Activated naive CD4-positive, alpha-beta T cell treated with anti-CD3 and anti-CD28 coated beads, Interleukin-2, amount 50 U/mL, for 72 hours (primary cell): ENCODE measurements at regions not wholly inside any gene's neighbourhood (a gene's known extent, or its start where the extent isn't known, plus 50 kb on each side); places are given as distances from the start of the nearest gene placed in this dataset.
"Not testable (repeated sequence)": the region's sequence is repeated elsewhere in the genome, so short reads cannot be mapped to it uniquely, and the experiment has no call there.

ENCODE experiments used
- ATAC-seq, 2 donors: fragments of 150-1000 bp; cut with Tn5 transposase; 2 replicates each; pipeline ENCODE4 v1.10.0; 2021; ENCODE audit warnings: mild to moderate bottlenecking in 2 of 2, moderate library complexity in 2 of 2
- DNase-seq, 2 donors: peaks; one replicate each; pipeline ENCODE4 v3.0.0; 2021 to 2022; ENCODE audit warnings: low spot score in 2 of 2
- H3K27ac Mint-ChIP-seq, 2 donors: one replicate each; pipeline ENCODE4 v1.8.0; 2022; ENCODE audit warnings: mild to moderate bottlenecking in 2 of 2, mixed read lengths in 2 of 2
- H3K36me3 Mint-ChIP-seq, 2 donors: one replicate each; pipeline ENCODE4 v1.8.0; 2022; ENCODE audit warnings: mixed read lengths in 2 of 2
- H3K9me3 Mint-ChIP-seq, 2 donors: one replicate each; pipeline ENCODE4 v1.8.0; 2022; ENCODE audit warnings: mixed read lengths in 2 of 2

DNA sequence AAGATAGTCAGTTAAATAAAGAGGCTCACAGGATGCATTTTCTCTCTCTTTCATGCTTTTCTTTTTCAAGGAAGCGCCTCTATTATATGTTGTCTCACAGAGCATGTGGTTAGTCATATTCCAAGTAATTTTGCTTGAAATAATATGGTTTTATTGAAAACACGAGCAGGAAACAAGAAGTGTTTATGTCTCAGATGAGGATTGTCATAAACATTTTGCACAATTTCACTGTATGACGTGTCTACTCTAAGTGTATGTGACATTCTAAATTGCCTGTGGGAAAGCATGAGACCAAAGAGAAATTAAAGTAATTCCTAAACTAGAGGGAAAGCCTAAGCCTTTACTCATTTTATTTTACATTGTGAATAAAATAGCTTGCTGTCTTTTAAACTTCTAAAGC, 818.6 kb downstream of the EPHA3 start:
- Mint-ChIP-seq H3K27ac (no peak overlapping the region), H3K9me3 (peaks cover 7 to 9% of the 10 kb centered on the region in 2 donors), H3K36me3 (no peaks in the 10 kb centered on the region)
- no peak for DNase-seq
- no peak for ATAC-seq

GRCh38 chr3:89932882-89933281, 825.5 kb downstream of the EPHA3 start:
- DNase-seq: no peak
- ATAC-seq: no peak
- H3K27ac Mint-ChIP-seq: no peak overlapping the region
- peaks cover 3 to 5% of the 10 kb centered on the region in 2 donors for H3K9me3 Mint-ChIP-seq
- no peaks in the 10 kb centered on the region for H3K36me3 Mint-ChIP-seq

DNA sequence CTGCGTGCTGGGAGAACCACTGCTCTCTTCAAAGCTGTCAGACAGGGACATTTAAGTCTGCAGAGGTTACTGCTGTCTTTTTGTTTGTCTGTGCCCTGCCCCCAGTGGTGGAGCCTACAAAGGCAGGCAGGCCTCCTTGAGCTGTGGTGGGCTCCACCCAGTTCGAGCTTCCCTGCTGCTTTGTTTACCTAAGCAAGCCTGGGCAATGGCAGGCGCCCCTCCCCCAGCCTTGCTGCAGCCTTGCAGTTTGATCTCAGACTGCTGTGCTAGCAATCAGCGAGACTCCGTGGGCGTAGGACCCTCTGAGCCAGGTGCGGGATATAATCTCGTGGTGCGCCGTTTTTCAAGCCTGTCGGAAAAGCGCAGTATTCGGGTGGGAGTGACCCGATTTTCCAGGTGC, 837.0 kb downstream of the EPHA3 start:
- H3K9me3 Mint-ChIP-seq: peaks cover 6 to 21% of the 10 kb centered on the region in 2 donors
- DNase-seq, H3K36me3 Mint-ChIP-seq, H3K27ac Mint-ChIP-seq, ATAC-seq: not testable (repeated sequence)

GRCh38 chr3:89946884-89947283, 839.5 kb downstream of the EPHA3 start:
- Mint-ChIP-seq H3K36me3 (peaks cover 0 to 5% of the 10 kb centered on the region in 2 donors), H3K9me3 (peaks cover 7 to 18% of the 10 kb centered on the region in 2 donors), H3K27ac (no peak overlapping the region)
- ATAC-seq: no peak
- DNase-seq: no peak

GRCh38 chr3:89947337-89947954, 840.0 kb downstream of the EPHA3 start:
- no peaks in the 10 kb centered on the region for H3K36me3 Mint-ChIP-seq

DNA sequence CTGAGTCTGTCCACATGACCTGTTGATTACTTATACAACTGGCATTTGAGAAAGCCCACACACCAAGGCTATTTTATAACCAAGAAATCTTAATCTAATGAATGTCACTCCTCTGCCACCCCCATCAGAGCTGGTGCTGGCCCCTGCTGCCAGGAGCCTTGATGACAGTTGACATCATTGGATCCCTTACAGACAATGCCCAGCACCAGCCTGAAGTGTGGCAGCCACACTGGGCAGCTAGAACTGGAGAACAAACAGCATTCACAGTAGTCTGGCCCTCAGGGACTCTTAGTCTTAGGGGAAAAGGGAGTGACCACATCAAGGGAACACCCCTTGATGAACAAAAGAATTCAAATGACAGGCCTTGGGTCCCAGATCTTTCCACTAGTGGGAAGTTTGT, 840.6 kb downstream of the EPHA3 start:
- ATAC-seq: no peak
- H3K36me3 Mint-ChIP-seq: no peaks in the 10 kb centered on the region
- H3K27ac Mint-ChIP-seq: no peak overlapping the region
- peaks cover 4 to 13% of the 10 kb centered on the region in 2 donors for H3K9me3 Mint-ChIP-seq
- DNase-seq: no peak

More at GRCh38 chr3:89947337-89947954, 840.0 kb downstream of the EPHA3 start:
- Mint-ChIP-seq H3K9me3 (peaks cover 4 to 13% of the 10 kb centered on the region in 2 donors), H3K27ac (no peak overlapping the region)
- no peak for ATAC-seq
- no peak for DNase-seq

DNA sequence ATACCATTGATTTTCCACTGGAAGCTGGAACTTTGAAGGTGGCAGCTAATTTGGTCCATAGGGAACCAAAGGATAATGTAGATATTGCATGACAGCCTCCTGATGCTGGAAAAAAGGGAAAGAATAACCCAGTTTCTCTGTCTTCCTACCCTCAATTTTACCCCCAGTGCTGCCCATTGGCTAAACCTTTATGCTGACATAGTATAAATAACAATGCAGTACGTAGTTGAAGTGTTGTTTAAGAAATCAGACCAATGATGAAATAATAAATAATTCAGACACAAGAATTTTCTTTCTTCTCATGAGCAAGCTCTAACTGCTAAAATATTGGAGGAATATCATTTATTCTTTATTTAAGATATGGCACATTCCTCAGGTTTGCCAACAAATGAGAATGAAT, 843.4 kb downstream of the EPHA3 start:
- DNase-seq: no peak
- H3K36me3 Mint-ChIP-seq: no peaks in the 10 kb centered on the region
- peaks cover 4 to 12% of the 10 kb centered on the region in 2 donors for H3K9me3 Mint-ChIP-seq
- no peak overlapping the region for H3K27ac Mint-ChIP-seq
- ATAC-seq: no peak

GRCh38 chr3:89954137-89954536, 846.7 kb downstream of the EPHA3 start:
- ATAC-seq (no peak), DNase-seq (no peak)
- Mint-ChIP-seq H3K36me3 (peaks cover 0 to 5% of the 10 kb centered on the region in 2 donors), H3K27ac (no peak overlapping the region), H3K9me3 (peaks cover 8 to 10% of the 10 kb centered on the region in 2 donors)

DNA sequence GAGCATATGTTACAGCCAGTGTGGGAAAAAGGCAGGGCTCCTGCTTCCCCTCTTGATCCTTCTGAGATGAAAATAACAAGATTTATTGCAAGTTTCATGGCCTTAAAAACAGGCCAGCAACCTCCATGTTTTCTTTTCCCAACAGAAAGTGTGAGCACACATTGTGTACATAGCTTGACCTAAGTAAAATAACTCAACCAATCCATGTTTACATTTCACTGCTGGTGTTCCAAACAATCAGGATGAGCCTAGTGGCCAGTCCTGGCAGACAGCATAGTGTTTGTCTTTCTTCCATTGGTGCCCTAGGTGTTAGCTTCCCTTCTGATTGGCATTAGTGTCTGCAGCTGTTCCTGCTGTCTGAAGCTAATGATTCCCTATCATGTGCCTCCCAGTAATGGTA, 847.7 kb downstream of the EPHA3 start:
- H3K36me3 Mint-ChIP-seq: peaks cover 0 to 5% of the 10 kb centered on the region in 2 donors
- no peak overlapping the region for H3K27ac Mint-ChIP-seq
- no peak for ATAC-seq
- H3K9me3 Mint-ChIP-seq: peaks cover 8 to 10% of the 10 kb centered on the region in 2 donors
- DNase-seq: no peak

DNA sequence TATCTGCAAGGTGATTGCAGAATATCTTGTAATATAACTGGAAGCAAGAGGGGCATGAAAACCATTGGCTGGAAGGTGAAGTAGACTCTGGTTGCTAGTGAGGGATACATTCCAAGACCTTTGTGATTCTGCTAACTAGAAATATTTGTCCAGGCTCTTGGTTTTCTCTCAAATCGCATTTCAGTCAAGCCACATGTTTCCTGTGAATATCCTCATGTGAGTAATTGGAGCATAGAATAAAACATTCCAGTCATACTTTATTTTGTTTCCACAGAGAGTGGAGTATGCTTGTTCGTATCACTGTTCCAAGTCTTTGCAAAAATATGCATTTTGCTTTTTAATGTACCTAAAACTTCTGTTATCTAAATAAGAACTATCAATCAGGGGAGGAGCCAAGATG, 850.0 kb downstream of the EPHA3 start:
- Mint-ChIP-seq H3K27ac (no peak overlapping the region), H3K36me3 (peaks cover 0 to 5% of the 10 kb centered on the region in 2 donors), H3K9me3 (peaks cover 4 to 10% of the 10 kb centered on the region in 2 donors)
- ATAC-seq (no peak), DNase-seq (no peak)

DNA sequence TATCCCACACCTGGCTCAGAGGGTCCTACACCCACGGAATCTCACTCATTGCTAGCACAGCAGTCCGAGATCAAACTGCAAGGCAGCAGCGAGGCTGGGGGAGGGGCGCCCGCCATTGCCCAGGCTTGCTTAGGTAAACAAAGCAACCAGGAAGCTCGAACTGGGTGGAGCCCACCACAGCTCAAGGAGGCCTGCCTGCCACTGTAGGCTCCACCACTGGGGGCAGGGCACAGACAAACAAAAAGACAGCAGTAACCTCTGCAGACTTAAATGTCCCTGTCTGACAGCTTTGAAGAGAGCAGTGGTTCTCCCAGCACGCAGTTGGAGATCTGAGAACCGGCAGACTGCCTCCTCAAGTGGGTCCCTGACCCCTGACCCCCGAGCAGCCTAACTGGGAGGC, 850.7 kb downstream of the EPHA3 start:
- H3K27ac Mint-ChIP-seq, H3K36me3 Mint-ChIP-seq, DNase-seq, ATAC-seq, H3K9me3 Mint-ChIP-seq: not testable (repeated sequence)

DNA sequence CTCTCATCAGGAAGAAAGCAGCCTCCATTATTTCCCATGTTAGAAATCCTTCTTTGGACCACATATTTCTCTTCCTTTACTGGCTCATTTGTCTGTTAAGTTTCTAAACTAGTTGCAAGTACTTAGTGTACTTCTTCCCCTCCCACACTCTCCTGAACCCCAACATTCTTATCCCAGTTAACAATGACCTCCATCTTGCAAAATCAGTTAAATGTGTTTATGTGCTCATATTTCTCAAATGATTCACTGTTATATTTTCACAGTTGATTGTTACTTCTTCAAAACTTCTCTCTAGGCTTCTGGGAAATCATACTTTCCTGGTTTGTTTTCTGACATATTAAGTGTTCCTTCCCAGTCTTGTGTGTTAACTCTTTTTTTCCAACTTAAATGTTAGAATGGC, 856.9 kb downstream of the EPHA3 start:
- Mint-ChIP-seq H3K27ac (no peak overlapping the region), H3K36me3 (no peaks in the 10 kb centered on the region), H3K9me3 (peaks cover 21 to 23% of the 10 kb centered on the region in 2 donors)
- ATAC-seq (no peak), DNase-seq (no peak)

DNA sequence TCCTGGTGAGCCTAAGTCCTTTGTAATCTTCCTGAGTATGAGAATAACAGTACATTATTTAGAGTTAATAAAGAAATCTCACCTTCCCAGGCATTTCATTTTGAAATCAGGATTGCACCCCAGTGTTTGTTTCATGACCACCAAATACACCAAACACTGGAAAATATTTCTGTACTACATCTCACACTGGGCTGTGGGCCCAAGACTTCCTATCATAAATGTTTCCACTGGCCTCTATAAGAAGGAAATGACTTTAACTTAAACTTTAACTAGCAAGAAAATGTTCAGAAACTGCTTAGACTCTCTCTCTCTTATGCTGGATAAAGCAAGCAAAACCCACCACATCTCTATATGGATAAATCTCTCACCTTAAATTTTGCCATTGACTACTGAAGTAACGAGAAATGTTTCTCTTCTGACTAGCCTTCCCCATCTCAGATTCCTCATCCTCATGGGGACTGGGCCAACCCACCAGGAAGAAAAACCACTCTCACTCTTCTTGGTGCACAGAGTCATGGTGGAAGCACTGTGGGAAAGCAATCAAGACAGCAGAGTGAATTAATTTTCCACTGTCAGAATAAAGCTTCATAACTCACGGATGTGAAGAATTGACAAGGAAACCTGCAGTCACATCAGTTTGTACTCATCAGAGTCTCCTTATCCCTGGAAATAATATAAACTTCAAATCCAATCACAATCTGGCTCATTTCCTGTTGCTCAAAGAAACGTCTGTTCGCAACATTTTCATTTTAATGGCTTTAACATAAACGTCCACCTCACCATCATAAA, 859.6 kb downstream of the EPHA3 start:
- DNase-seq (no peak), ATAC-seq (no peak)
- no peaks in the 10 kb centered on the region for H3K36me3 Mint-ChIP-seq
- H3K9me3 Mint-ChIP-seq: peaks cover 23 to 26% of the 10 kb centered on the region in 2 donors
- H3K27ac Mint-ChIP-seq: no peak overlapping the region

GRCh38 chr3:89971329-89971728, 863.9 kb downstream of the EPHA3 start:
- Mint-ChIP-seq H3K27ac (no peak overlapping the region), H3K36me3 (no peaks in the 10 kb centered on the region), H3K9me3 (peaks cover 22% of the 10 kb centered on the region in 2 donors)
- no peak for ATAC-seq
- DNase-seq: no peak

DNA sequence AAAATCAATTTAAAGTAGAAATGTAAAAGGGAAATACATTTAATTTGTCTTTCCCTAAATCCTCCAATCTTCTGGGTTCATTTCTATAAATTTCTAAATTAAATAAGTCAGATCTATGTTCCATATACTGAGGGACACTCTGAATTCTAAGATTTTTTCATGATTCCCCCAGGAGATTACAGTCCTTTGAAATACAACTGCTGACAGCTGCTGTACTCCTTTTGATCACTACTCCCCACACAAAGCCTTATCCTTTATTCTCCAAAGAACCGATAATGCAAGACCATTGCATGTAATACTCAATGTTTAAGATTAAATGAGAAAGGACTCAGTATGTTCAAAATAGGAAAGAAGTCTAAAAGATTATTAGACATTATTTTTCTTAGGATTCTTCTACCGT, 865.7 kb downstream of the EPHA3 start:
- Mint-ChIP-seq H3K27ac (no peak overlapping the region), H3K9me3 (peaks cover 14 to 15% of the 10 kb centered on the region in 2 donors), H3K36me3 (no peaks in the 10 kb centered on the region)
- ATAC-seq (no peak), DNase-seq (no peak)

DNA sequence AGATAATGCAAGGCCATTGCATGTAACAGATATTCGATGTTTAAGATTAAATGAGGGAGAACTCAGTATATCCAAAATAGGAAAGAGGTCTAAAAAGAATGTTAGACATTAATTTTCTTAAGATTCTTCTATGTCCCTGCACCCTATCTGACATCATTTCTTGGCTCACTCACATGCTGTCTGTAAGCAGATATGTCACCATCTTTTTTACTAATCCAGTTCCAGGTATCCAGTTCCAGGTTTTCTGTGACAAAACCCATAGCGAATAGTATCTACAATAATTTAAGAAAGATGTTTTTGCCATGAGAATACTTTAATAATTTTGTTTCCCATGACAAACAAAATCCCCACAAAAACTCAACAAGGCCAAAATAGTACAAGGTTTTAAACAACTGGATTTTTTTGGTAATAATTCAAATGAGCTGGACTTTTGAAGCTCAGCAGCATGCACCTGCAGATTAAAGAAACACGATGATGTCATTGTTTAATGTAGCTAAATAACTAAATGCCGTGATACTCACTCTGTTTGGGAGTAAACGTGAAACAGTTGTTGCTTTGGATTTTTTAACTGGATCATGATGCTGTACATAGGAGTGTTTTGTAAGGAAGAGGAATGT, 867.6 kb downstream of the EPHA3 start:
- no peaks in the 10 kb centered on the region for H3K36me3 Mint-ChIP-seq
- DNase-seq (no peak), ATAC-seq (no peak)
- H3K9me3 Mint-ChIP-seq: peaks cover 13% of the 10 kb centered on the region in 2 donors
- no peak overlapping the region for H3K27ac Mint-ChIP-seq

GRCh38 chr3:89983449-89983848, 876.0 kb downstream of the EPHA3 start:
- Mint-ChIP-seq H3K36me3 (peaks cover 0 to 5% of the 10 kb centered on the region in 2 donors), H3K9me3 (peaks cover 15 to 22% of the 10 kb centered on the region in 2 donors)
- no peak for DNase-seq

More at GRCh38 chr3:89983449-89983848, 876.0 kb downstream of the EPHA3 start:
- no peak overlapping the region for H3K27ac Mint-ChIP-seq
- no peak for ATAC-seq
